K562 (cell line): ENCODE measurements at regions not wholly inside any gene's neighbourhood (a gene's known extent, or its start where the extent isn't known, plus 50 kb on each side); places are given as distances from the start of the nearest gene placed in this dataset.

Experiments
- ATAC-seq: fragments of 200-7000 bp; cut with Tn5 transposase; 3 replicates; pipeline ENCODE4 v1.9.1; 2020; ENCODE audit warnings: moderate library complexity
- BruUV-seq: library from RNA; stranded (reverse); fragments of 400-500 nt; replicated peaks from 2 replicates; lab custom pipeline; 2021; lab: Mats Ljungman, UMichigan
- CTCF ChIA-PET: fragments of 300-600 bp; formaldehyde crosslinking; extraction: SDS; loops from one replicate; lab custom pipeline; 2021; ENCODE audit warnings: low intra/inter-chr PET ratio; lab: Yijun Ruan, JAX
- POLR2A ChIA-PET: fragments of 300-600, 350-650 bp; sonication (Branson Sonifier 250); formaldehyde crosslinking; extraction: SDS; loops from one replicate; lab custom pipeline; 2021; ENCODE audit warnings: antibody characterized with exemption, inconsistent platforms; lab: Yijun Ruan, JAX
- DNase-seq, 4 experiments: peaks; one replicate each; pipeline versions ENCODE4 v3.0.0 to v3.0.0-alpha.2; 2011 to 2018; ENCODE audit warnings: low spot score in 3 of 4, mixed read lengths in 3 of 4; ENCODE audit errors: extremely low read depth in 1 of 4
- FAIRE-seq: peaks from 2 replicates; lab custom pipeline; 2011; peaks lifted over from hg19 to GRCh38; lab: Jason Lieb, UNC
- H2AFZ ChIP-seq: 2 replicates; pipeline ENCODE4 v1.6.0; 2011; ENCODE audit warnings: low read depth, low read length, control low read depth, inconsistent platforms
- H3K27ac ChIP-seq: fragments of 200-600 bp; 3 replicates; pipeline ENCODE4 v1.8.0; 2011; ENCODE audit warnings: low read depth, mild to moderate bottlenecking, control low read depth, inconsistent platforms, low read length, moderate library complexity, mixed read lengths; ENCODE audit errors: extremely low read depth
- H3K27me3 ChIP-seq, 2 experiments: fragments of 300-600 bp in 1 of 2; 2 replicates in 1 of 2; 3 replicates in 1 of 2; pipeline versions ENCODE4 v1.6.0 to v1.8.0; 2011; ENCODE audit warnings: inconsistent platforms in 2 of 2, low read length in 2 of 2, mild to moderate bottlenecking in 1 of 2, mixed read lengths in 1 of 2, moderate library complexity in 1 of 2; ENCODE audit not compliant: control insufficient read depth in 2 of 2, insufficient read depth in 2 of 2
- H3K36me3 ChIP-seq: fragments of 300-600 bp; 3 replicates; pipeline ENCODE4 v1.8.0; 2011; ENCODE audit warnings: mild to moderate bottlenecking, low read length, inconsistent platforms; ENCODE audit not compliant: control insufficient read depth, insufficient read depth
- H3K4me1 ChIP-seq, 2 experiments: fragments of 200-600 bp in 1 of 2; replicated peaks in 1 of 2; 2 replicates in 1 of 2; 3 replicates in 1 of 2; pipeline versions ENCODE4 v1.5.1 to v1.8.0; 2011; ENCODE audit warnings: inconsistent platforms in 2 of 2, low read length in 2 of 2, mild to moderate bottlenecking in 1 of 2, mixed read lengths in 1 of 2, moderate library complexity in 1 of 2; ENCODE audit not compliant: control insufficient read depth in 2 of 2, insufficient read depth in 2 of 2
- H3K4me2 ChIP-seq: 2 replicates; pipeline ENCODE4 v1.6.1; 2011; ENCODE audit warnings: low read length, control low read depth, inconsistent platforms, mixed read lengths; ENCODE audit not compliant: insufficient read depth
- H3K4me3 ChIP-seq: fragments of 200-600 bp; sonication (generic), shearing (Covaris generic); 2 replicates; pipeline ENCODE4 v1.5.1; 2016; ENCODE audit warnings: control low read depth, inconsistent platforms
- H3K79me2 ChIP-seq: fragments of 200-600 bp; 3 replicates; pipeline ENCODE4 v1.8.0; 2011; ENCODE audit warnings: low read length, inconsistent platforms; ENCODE audit not compliant: control insufficient read depth, insufficient read depth
- H3K9ac ChIP-seq, 2 experiments: 2 replicates each; pipeline versions ENCODE4 v1.6.0 to v1.6.1; 2011; ENCODE audit warnings: low read depth in 2 of 2, low read length in 2 of 2, control low read depth in 1 of 2, inconsistent platforms in 1 of 2, mild to moderate bottlenecking in 1 of 2, mixed read lengths in 1 of 2; ENCODE audit not compliant: insufficient read depth in 1 of 2
- H3K9me1 ChIP-seq: one replicate; pipeline ENCODE4 v1.6.0; 2011; ENCODE audit warnings: inconsistent platforms, mild to moderate bottlenecking, low read length, moderate library complexity; ENCODE audit not compliant: control insufficient read depth, insufficient read depth
- H3K9me3 ChIP-seq: replicated peaks from 2 replicates; pipeline ENCODE4 v1.5.1; 2011; ENCODE audit warnings: low read depth, low read length, inconsistent platforms; ENCODE audit not compliant: control insufficient read depth, insufficient read depth
- H4K20me1 ChIP-seq: replicated peaks from 2 replicates; pipeline ENCODE4 v1.6.1; 2011; ENCODE audit warnings: low read length, inconsistent platforms, mixed read lengths; ENCODE audit not compliant: control insufficient read depth, insufficient read depth
- ETV5 ChIP-seq: sonication (generic); formaldehyde crosslinking; IDR thresholded peaks from 2 replicates; pipeline ENCODE4 v1.4.0; 2020; ENCODE audit warnings: low read depth, mild to moderate bottlenecking, missing genetic modification reagents
- FOSL1 ChIP-seq: fragments of 200-800 bp; sonication (Bioruptor generic); conservative IDR thresholded peaks from 2 replicates; pipeline ENCODE4 v1.6.1; 2016; ENCODE audit warnings: missing genetic modification characterization, missing compliant biosample characterization
- HIVEP1 ChIP-seq: fragments of 250-450 bp; sonication (Bioruptor Pico); IDR thresholded peaks from 2 replicates; pipeline ENCODE4 v1.4.0; 2020; ENCODE audit warnings: mild to moderate bottlenecking
- PYGO2 ChIP-seq: fragments of 450-650 bp; IDR thresholded peaks from 2 replicates; pipeline ENCODE4 v1.6.1; 2016; ENCODE audit warnings: mild to moderate bottlenecking, missing genetic modification characterization, moderate library complexity, missing compliant biosample characterization
- SNAPC5 ChIP-seq: fragments of 250-450 bp; sonication (Bioruptor Pico); IDR thresholded peaks from 2 replicates; pipeline ENCODE4 v1.8.0; 2021; ENCODE audit warnings: moderate library complexity, mild to moderate bottlenecking, inconsistent platforms
- SNRNP70 ChIP-seq: fragments of 200-400 bp; formaldehyde crosslinking; optimal IDR thresholded peaks from 2 replicates; pipeline ENCODE3; 2017; ENCODE audit warnings: low read depth, low read length
- SRSF7 ChIP-seq: fragments of 200-400 bp; formaldehyde crosslinking; optimal IDR thresholded peaks from 2 replicates; pipeline ENCODE3; 2017; ENCODE audit warnings: mild to moderate bottlenecking, low read depth, low read length
- ZNF584 ChIP-seq: fragments of 200-800 bp; sonication (Bioruptor generic); IDR thresholded peaks from 2 replicates; pipeline ENCODE4 v1.6.1; 2016; ENCODE audit warnings: low read depth, mild to moderate bottlenecking, missing genetic modification characterization, missing compliant biosample characterization
- ZNF707 ChIP-seq: fragments of 250-450 bp; sonication (Bioruptor Pico); conservative IDR thresholded peaks from 2 replicates; pipeline ENCODE4 v1.8.0; 2022; ENCODE audit warnings: inconsistent platforms, mild to moderate bottlenecking, moderate library complexity
- ZNF778 ChIP-seq: fragments of 450-650 bp; formaldehyde crosslinking; IDR thresholded peaks from 2 replicates; pipeline ENCODE4 v1.4.0; 2020; ENCODE audit warnings: mild to moderate bottlenecking, moderate library complexity
- whole genome bisulfite sequencing: fragments of 100-300 bp; shearing (Covaris generic); methylation state at CpG from one replicate; pipeline ENCODE4 v1.1.6; 2016; ENCODE audit warnings: low coverage, mixed read lengths; ENCODE audit not compliant: insufficient coverage; ENCODE audit errors: missing lambda C conversion rate; 5-methylcytosine and 5-hydroxymethylcytosine counted together
- in situ Hi-C: fragments of 300-500 bp; cut with MboI; formaldehyde crosslinking; loops from 4 replicates; pipeline ENCODE4 v1.15.0; 2018; ENCODE audit warnings: inconsistent platforms, mixed read lengths
- intact Hi-C: fragments of 100-400 bp; cut with micrococcal nuclease; formaldehyde crosslinking; loops from 2 replicates; pipeline ENCODE4 v1.14.2; 2022

GRCh38 chr21:35651196-35651595, 409.1 kb downstream of the SETD4 start:
- TF ChIP-seq SRSF7 (no peak), HIVEP1 (CRISPR knock-in tag) (no peak), ETV5 (CRISPR knock-in tag) (no peak)
- no peak for DNase-seq
- CTCF ChIA-PET = no interaction called here
- in situ Hi-C loops (no loop called here), intact Hi-C loops (no loop called here)
- Histone ChIP-seq H2AFZ (no peak overlapping the region), H3K79me2 (no peaks in the 10 kb centered on the region), H3K9me1 (no peaks in the 10 kb centered on the region), H4K20me1 (0 out of 2 replicates have a peak, but pooled peaks cover 5% of the 10 kb centered on the region), H3K27me3 (peaks cover 25 to 31% of the 10 kb centered on the region in 2 experiments), H3K9me3 (no peaks in the 10 kb centered on the region), H3K4me2 (no peak overlapping the region), H3K4me3 (no peak overlapping the region), H3K27ac (no peak overlapping the region), H3K4me1 (no peaks in the 10 kb centered on the region), H3K36me3 (no peaks in the 10 kb centered on the region), H3K9ac (no peak overlapping the region)
- FAIRE-seq = no peak
- no TSS peak for BruUV-seq
- POLR2A ChIA-PET = no interaction called here
- no peak for ATAC-seq
- 0% methylated on average over 4 of the region's 4 CpGs for WGBS

GRCh38 chr21:35649186-35649585, 411.1 kb downstream of the SETD4 start:
- no peak overlapping the region for H2AFZ ChIP-seq
- WGBS = 2% methylated on average over 4 of the region's 4 CpGs
- H3K79me2 ChIP-seq = no peaks in the 10 kb centered on the region
- no peak overlapping the region for H3K9ac ChIP-seq
- H3K27ac ChIP-seq = no peak overlapping the region
- BruUV-seq = no TSS peak
- no peaks in the 10 kb centered on the region for H3K9me3 ChIP-seq
- CTCF ChIA-PET = no interaction called here
- TF ChIP-seq ZNF778 (CRISPR knock-in tag) = no peak
- peak; percentile 38; the same call in 1 of the 2 replicates for TF ChIP-seq FOSL1 (tag)
- no peak for TF ChIP-seq PYGO2 (tag)
- TF ChIP-seq SNRNP70 = no peak
- TF ChIP-seq SNAPC5 (CRISPR knock-in tag) = no peak
- TF ChIP-seq ZNF707 (CRISPR knock-in tag) = no peak
- TF ChIP-seq ZNF584 (CRISPR knock-in tag) = no peak
- TF ChIP-seq, all 486 proteins: peak for 1
- POLR2A ChIA-PET = interaction anchor here (0.7 to 1.6 kb wide), 2 partner anchors 14 to 149 kb away, joined by 4 read pairs; no protein-coding TSS in a partner anchor
- ATAC-seq (no peak), DNase-seq (no peak), FAIRE-seq (no peak)
- no peaks in the 10 kb centered on the region for H3K4me1 ChIP-seq
- H3K4me2 ChIP-seq = no peak overlapping the region
- H3K36me3 ChIP-seq = no peaks in the 10 kb centered on the region
- peaks cover 17 to 25% of the 10 kb centered on the region in 2 experiments for H3K27me3 ChIP-seq
- no peaks in the 10 kb centered on the region for H3K9me1 ChIP-seq
- H4K20me1 ChIP-seq = 0 out of 2 replicates have a peak, but pooled peaks cover 5% of the 10 kb centered on the region
- in situ Hi-C loops = no loop called here
- intact Hi-C loops = no loop called here
- no peak overlapping the region for H3K4me3 ChIP-seq
